Activated CD4-positive, alpha-beta T cell treated with anti-CD3 and anti-CD28 coated beads, Interleukin-2, Interleukin-6, amounts not matched to agents 100 ng/mL and 50 ng/mL, durations not matched to agents 16 hours and 8 hours (primary cell): ENCODE measurements at regions not wholly inside any gene's neighbourhood (a gene's known extent, or its start where the extent isn't known, plus 50 kb on each side); places are given as distances from the start of the nearest gene placed in this dataset.
A peak's percentile ranks its signal among the peaks of the same experiment; 100 is the strongest.
"Not testable (repeated sequence)": the region's sequence is repeated elsewhere in the genome, so short reads cannot be mapped to it uniquely, and the experiment has no call there.

ENCODE experiments used
- DNase-seq: peaks from one replicate; pipeline ENCODE4 v3.0.0-alpha.2; 2020

GRCh38 chr15:22241451-22241850, 161.1 kb downstream of the OR4M2 start:
- DNase-seq, result no peak

- DNase-seq, result not testable (repeated sequence)
Observed at GRCh38 chr15:22242311-22242710, 162.0 kb downstream of the OR4M2 start.

- DNase-seq, result no peak
Observed at GRCh38 chr15:22243440-22244130, 163.3 kb downstream of the OR4M2 start.

GRCh38 chr15:22249511-22249910, 169.2 kb downstream of the OR4M2 start:
- not testable (repeated sequence) for DNase-seq

- DNase-seq, result not testable (repeated sequence)
Observed at GRCh38 chr15:22250501-22251290, 170.4 kb downstream of the OR4M2 start.

- DNase-seq, result no peak
Observed at GRCh38 chr15:22251422-22251821, 171.1 kb downstream of the OR4M2 start.

- not testable (repeated sequence) for DNase-seq
Observed at GRCh38 chr15:22252047-22252446, 171.7 kb downstream of the OR4M2 start.

- not testable (repeated sequence) for DNase-seq
Observed at GRCh38 chr15:22252521-22252920, 172.2 kb downstream of the OR4M2 start.

GRCh38 chr15:22253002-22253675, 172.8 kb downstream of the OR4M2 start:
- DNase-seq, result not testable (repeated sequence)

- DNase-seq, result peak; percentile 57
Observed at GRCh38 chr15:22253676-22254408, 173.5 kb downstream of the OR4M2 start.

GRCh38 chr15:22254409-22255045, 174.2 kb downstream of the OR4M2 start:
- peak; percentile 21 for DNase-seq

GRCh38 chr15:22255606-22256005, 175.3 kb downstream of the OR4M2 start:
- DNase-seq, result not testable (repeated sequence)

GRCh38 chr15:22256389-22257046, 176.2 kb downstream of the OR4M2 start:
- DNase-seq, result not testable (repeated sequence)

GRCh38 chr15:22257047-22258008, 177.0 kb downstream of the OR4M2 start:
- peak; percentile 8 for DNase-seq

- no peak for DNase-seq
Observed at GRCh38 chr15:22258009-22258397, 177.7 kb downstream of the OR4M2 start.

- DNase-seq, result no peak
Observed at GRCh38 chr15:22258398-22259150, 178.2 kb downstream of the OR4M2 start.

- DNase-seq, result not testable (repeated sequence)
Observed at GRCh38 chr15:22259151-22259750, 178.9 kb downstream of the OR4M2 start.

- DNase-seq, result no peak
Observed at GRCh38 chr15:22259881-22260421, 179.6 kb downstream of the OR4M2 start.

GRCh38 chr15:22262613-22263020, 182.3 kb downstream of the OR4M2 start:
- peak; percentile 57 for DNase-seq
